ENCODE measurements at regions not wholly inside any gene's neighbourhood (a gene's known extent, or its start where the extent isn't known, plus 50 kb on each side); places are given as distances from the start of the nearest gene placed in this dataset.
"Not testable (repeated sequence)": the region's sequence is repeated elsewhere in the genome, so short reads cannot be mapped to it uniquely, and the experiment has no call there.

- no peak overlapping the region for H3K4me3 ChIP-seq (ENCODE audit: low read length)
- DNase-seq (ENCODE audit: low read depth): no peak
- no peak for TF ChIP-seq CTCF (conservative IDR thresholded peaks at IDR 0.05; ENCODE audit: low read depth, low read length)
Observed at GRCh38 chr12:104890476-104891096, 67.5 kb downstream of the SLC41A2 start.

- TF ChIP-seq CTCF (conservative IDR thresholded peaks at IDR 0.05; ENCODE audit: low read depth, low read length): no peak
- DNase-seq (ENCODE audit: low read depth): no peak
- no peak overlapping the region for H3K4me3 ChIP-seq (ENCODE audit: low read length)
Observed at GRCh38 chr12:104889735-104890134, 68.4 kb downstream of the SLC41A2 start.

- no peak for DNase-seq (ENCODE audit: low read depth)
- TF ChIP-seq CTCF (conservative IDR thresholded peaks at IDR 0.05; ENCODE audit: low read depth, low read length): no peak
- no peak overlapping the region for H3K4me3 ChIP-seq (ENCODE audit: low read length)
Observed at GRCh38 chr12:104888892-104889291, 69.2 kb downstream of the SLC41A2 start.

DNA sequence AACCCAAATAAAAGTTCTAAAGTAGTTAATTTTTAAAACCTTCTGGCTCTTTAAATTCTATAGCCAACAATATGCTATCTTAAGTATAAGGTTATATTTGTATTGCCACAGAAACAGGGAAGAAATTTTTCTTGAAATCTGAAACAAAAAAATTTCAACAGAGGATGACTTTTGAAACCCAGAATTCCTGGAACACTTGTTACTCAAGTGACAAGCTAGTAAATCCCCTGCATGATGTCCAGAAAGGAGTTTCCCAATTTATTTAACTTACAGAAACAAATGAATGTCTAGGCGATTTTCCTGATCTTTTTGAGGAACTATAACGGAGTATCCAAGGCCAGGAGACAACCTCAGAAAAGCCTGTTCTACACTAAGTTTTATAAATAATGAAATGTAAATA lies 69.6 kb downstream of the SLC41A2 start:
- no peak for TF ChIP-seq CTCF (conservative IDR thresholded peaks at IDR 0.05; ENCODE audit: low read depth, low read length)
- DNase-seq (ENCODE audit: low read depth): no peak
- no peak overlapping the region for H3K4me3 ChIP-seq (ENCODE audit: low read length)

- no peak for DNase-seq (ENCODE audit: low read depth)
- H3K4me3 ChIP-seq (ENCODE audit: low read length): no peak overlapping the region
- TF ChIP-seq CTCF (conservative IDR thresholded peaks at IDR 0.05; ENCODE audit: low read depth, low read length): no peak
Observed at GRCh38 chr12:104887452-104887851, 70.6 kb downstream of the SLC41A2 start.

- peak; percentile 74 for DNase-seq (ENCODE audit: low read depth)
- no peak overlapping the region for H3K4me3 ChIP-seq (ENCODE audit: low read length)
- TF ChIP-seq CTCF (conservative IDR thresholded peaks at IDR 0.05; ENCODE audit: low read depth, low read length): no peak
Observed at GRCh38 chr12:104886418-104887401, 71.4 kb downstream of the SLC41A2 start.

DNA sequence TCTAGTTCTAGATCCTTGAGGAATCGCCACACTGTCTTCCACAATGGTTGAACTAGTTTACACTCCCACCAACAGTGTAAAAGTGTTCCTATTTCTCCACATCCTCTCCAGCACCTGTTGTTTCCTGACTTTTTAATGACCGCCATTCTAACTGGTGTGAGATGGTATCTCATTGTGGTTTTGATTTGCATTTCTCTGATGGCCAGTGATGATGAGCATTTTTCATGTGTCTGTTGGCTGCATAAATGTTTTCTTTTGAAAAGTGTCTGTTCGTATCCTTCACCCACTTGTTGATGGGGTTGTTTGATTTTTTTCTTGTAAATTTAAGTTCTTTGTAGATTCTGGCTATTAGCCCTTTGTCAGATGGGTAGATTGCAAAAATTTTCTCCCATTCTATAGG lies 79.2 kb downstream of the SLC41A2 start:
- not testable (repeated sequence) for DNase-seq (ENCODE audit: low read depth)

More for the DNA sequence above, 79.2 kb downstream of the SLC41A2 start:
- H3K4me3 ChIP-seq (ENCODE audit: low read length): not testable (repeated sequence)
